Keratinocyte (primary cell): ENCODE measurements at regions not wholly inside any gene's neighbourhood (a gene's known extent, or its start where the extent isn't known, plus 50 kb on each side); places are given as distances from the start of the nearest gene placed in this dataset.

Source experiments
- DNase-seq: peaks from one replicate; pipeline ENCODE4 v3.0.0-alpha.2; 2011; ENCODE audit warnings: low read depth, missing footprints, low spot score
- FAIRE-seq: peaks from 2 replicates; lab custom pipeline; 2011; peaks lifted over from hg19 to GRCh38; lab: Jason Lieb, UNC
- H2AFZ ChIP-seq: 2 replicates; pipeline ENCODE4 v1.6.0; 2012; ENCODE audit warnings: low read length, control low read depth, inconsistent platforms; ENCODE audit not compliant: control insufficient read depth
- H3K27ac ChIP-seq: 2 replicates; pipeline ENCODE4 v1.5.1; 2011; ENCODE audit warnings: low read length; ENCODE audit not compliant: control insufficient read depth, insufficient read depth
- H3K27me3 ChIP-seq: 3 replicates; pipeline ENCODE4 v1.6.0; 2011; ENCODE audit warnings: low read length; ENCODE audit not compliant: control insufficient read depth, insufficient read depth; ENCODE audit errors: extremely low read depth
- H3K36me3 ChIP-seq, 2 experiments: 2 replicates in 1 of 2; 3 replicates in 1 of 2; pipeline ENCODE4 v1.5.1; 2011; ENCODE audit warnings: low read length in 2 of 2, mild to moderate bottlenecking in 1 of 2; ENCODE audit not compliant: control insufficient read depth in 2 of 2, insufficient read depth in 2 of 2; ENCODE audit errors: extremely low read depth in 1 of 2
- H3K4me1 ChIP-seq: 3 replicates; pipeline ENCODE4 v1.5.1; 2011; ENCODE audit warnings: low read length; ENCODE audit not compliant: control insufficient read depth, insufficient read depth; ENCODE audit errors: extremely low read depth
- H3K4me2 ChIP-seq: 3 replicates; pipeline ENCODE4 v1.6.0; 2011; ENCODE audit warnings: low read depth, low read length; ENCODE audit not compliant: control insufficient read depth, insufficient read depth; ENCODE audit errors: extremely low read depth
- H3K4me3 ChIP-seq, 3 experiments: fragments of 200-600 bp in 1 of 3; sonication (generic) in 1 of 3; 2 replicates in 2 of 3; 3 replicates in 1 of 3; pipeline ENCODE4 v1.5.1; 2011 to 2016; ENCODE audit warnings: low read length in 3 of 3, mild to moderate bottlenecking in 3 of 3, control low read depth in 2 of 3, inconsistent platforms in 1 of 3, low read depth in 1 of 3, mixed read lengths in 1 of 3, mixed run types in 1 of 3, moderate library complexity in 1 of 3; ENCODE audit not compliant: control insufficient read depth in 2 of 3, insufficient read depth in 2 of 3; ENCODE audit errors: extremely low read depth in 1 of 3
- H3K79me2 ChIP-seq: 2 replicates; pipeline ENCODE4 v1.6.0; 2012; ENCODE audit warnings: low read length; ENCODE audit not compliant: control insufficient read depth, insufficient read depth
- H3K9ac ChIP-seq: 3 replicates; pipeline ENCODE4 v1.6.0; 2011; ENCODE audit warnings: low read length; ENCODE audit not compliant: control insufficient read depth, insufficient read depth; ENCODE audit errors: extremely low read depth
- H3K9me1 ChIP-seq: 3 replicates; pipeline ENCODE4 v1.6.0; 2011; ENCODE audit warnings: low read length; ENCODE audit not compliant: control insufficient read depth, insufficient read depth; ENCODE audit errors: extremely low read depth
- H3K9me3 ChIP-seq: 2 replicates; pipeline ENCODE4 v1.5.1; 2012; ENCODE audit warnings: low read depth, low read length; ENCODE audit not compliant: control insufficient read depth
- H4K20me1 ChIP-seq: 3 replicates; pipeline ENCODE4 v1.6.0; 2011; ENCODE audit warnings: low read length; ENCODE audit not compliant: control insufficient read depth, insufficient read depth; ENCODE audit errors: extremely low read depth
- CTCF ChIP-seq, 3 experiments: IDR thresholded peaks in 1 of 3; conservative IDR thresholded peaks in 1 of 3; optimal IDR thresholded peaks in 1 of 3; 2 replicates in 2 of 3; 3 replicates in 1 of 3; pipeline versions ENCODE3 to v1.5.1; 2011; ENCODE audit warnings: low read length in 3 of 3, mild to moderate bottlenecking in 3 of 3, moderate library complexity in 2 of 3, control low read depth in 1 of 3, inconsistent platforms in 1 of 3; ENCODE audit not compliant: insufficient read depth in 2 of 3; ENCODE audit errors: extremely low read depth in 1 of 3
- EZH2 ChIP-seq: IDR thresholded peaks from one replicate; pipeline ENCODE4 v1.6.1; 2012; ENCODE audit warnings: inconsistent platforms, mild to moderate bottlenecking, low read length, moderate library complexity
- dilution Hi-C: fragments of 300-500 bp; cut with MboI; formaldehyde crosslinking; loops from one replicate; pipeline ENCODE4 v1.7.0; 2020; ENCODE audit warnings: low sequenced_read_pairs; ENCODE audit not compliant: extremely low pct_ligation_motif_present

GRCh38 chr6:122116835-122117627 lies 282.4 kb upstream of the HSF2 start:
- no peak overlapping the region for H3K4me2 ChIP-seq
- H3K9me3 ChIP-seq, result no peaks in the 10 kb centered on the region
- no peak overlapping the region for H3K4me3 ChIP-seq
- no peak overlapping the region for H3K27ac ChIP-seq
- no peak overlapping the region for H2AFZ ChIP-seq
- DNase-seq (no peak), FAIRE-seq (no peak)
- no peaks in the 10 kb centered on the region for H4K20me1 ChIP-seq
- no peaks in the 10 kb centered on the region for H3K4me1 ChIP-seq
- no peaks in the 10 kb centered on the region for H3K36me3 ChIP-seq
- H3K9me1 ChIP-seq, result no peaks in the 10 kb centered on the region
- TF ChIP-seq EZH2, result no peak
- TF ChIP-seq CTCF (optimal IDR thresholded peaks at IDR 0.05 in 1 of 3, IDR thresholded peaks at IDR 0.05 in 1 of 3, conservative IDR thresholded peaks at IDR 0.05 in 1 of 3; ENCODE audit: extremely low read depth in 1 of 3, insufficient read depth in 2 of 3, low read length in 3 of 3), result no peak
- no peaks in the 10 kb centered on the region for H3K27me3 ChIP-seq
- dilution Hi-C loops, result no loop called here
- H3K79me2 ChIP-seq, result no peaks in the 10 kb centered on the region
- H3K9ac ChIP-seq, result no peak overlapping the region

- dilution Hi-C loops, result no loop called here
- Histone ChIP-seq H3K9me1 (no peaks in the 10 kb centered on the region), H3K9ac (no peak overlapping the region), H3K4me1 (no peaks in the 10 kb centered on the region), H3K4me3 (no peak overlapping the region), H4K20me1 (no peaks in the 10 kb centered on the region), H3K4me2 (no peak overlapping the region), H3K27ac (no peak overlapping the region), H3K36me3 (no peaks in the 10 kb centered on the region), H3K79me2 (no peaks in the 10 kb centered on the region), H3K27me3 (no peaks in the 10 kb centered on the region), H2AFZ (no peak overlapping the region), H3K9me3 (no peaks in the 10 kb centered on the region)
- TF ChIP-seq CTCF (optimal IDR thresholded peaks at IDR 0.05 in 1 of 3, IDR thresholded peaks at IDR 0.05 in 1 of 3, conservative IDR thresholded peaks at IDR 0.05 in 1 of 3; ENCODE audit: extremely low read depth in 1 of 3, insufficient read depth in 2 of 3, low read length in 3 of 3) (no peak), EZH2 (no peak)
- DNase-seq (no peak), FAIRE-seq (no peak)
These were observed 280.4 kb upstream of the HSF2 start for GRCh38 chr6:122118945-122119506.
